IMR-90 (cell line): ENCODE measurements at regions not wholly inside any gene's neighbourhood (a gene's known extent, or its start where the extent isn't known, plus 50 kb on each side); places are given as distances from the start of the nearest gene placed in this dataset.

Source experiments
- ATAC-seq: fragments of 200-7000 bp; cut with Tn5 transposase; 2 replicates; pipeline ENCODE4 v1.9.1; 2020; ENCODE audit warnings: low read depth, mild to moderate bottlenecking, moderate library complexity
- BruUV-seq: library from RNA; stranded (reverse); fragments of 400-500 nt; replicated peaks from 2 replicates; lab custom pipeline; 2021; lab: Mats Ljungman, UMichigan
- CTCF ChIA-PET: fragments of 300-600 bp; formaldehyde crosslinking; extraction: SDS; loops from one replicate; lab custom pipeline; 2021; ENCODE audit warnings: antibody characterized with exemption; lab: Yijun Ruan, JAX
- POLR2A ChIA-PET: fragments of 300-600 bp; sonication (Branson Sonifier 250); formaldehyde crosslinking; loops from one replicate; lab custom pipeline; 2022; ENCODE audit warnings: antibody characterized with exemption; ENCODE audit not compliant: unreplicated experiment; lab: Charles Lee
- DNase-seq: peaks from one replicate; pipeline ENCODE4 v3.0.0; 2013
- H2AFZ ChIP-seq: replicated peaks from 2 replicates; pipeline ENCODE3; 2013; ENCODE audit warnings: low read length, mild to moderate bottlenecking; ENCODE audit not compliant: poor library complexity
- H2AK5ac ChIP-seq: 2 replicates; pipeline ENCODE4 v1.6.1; 2013; ENCODE audit warnings: low read depth, low read length, inconsistent platforms
- H2AK9ac ChIP-seq: replicated peaks from 2 replicates; pipeline ENCODE3; 2013; ENCODE audit warnings: mild to moderate bottlenecking, low read depth, low read length, moderate library complexity; ENCODE audit not compliant: poor library complexity
- H2BK120ac ChIP-seq: 2 replicates; pipeline ENCODE4 v1.6.1; 2013; ENCODE audit warnings: low read depth, low read length, inconsistent platforms
- H2BK15ac ChIP-seq: 3 replicates; pipeline ENCODE4 v1.6.1; 2013; ENCODE audit warnings: low read depth, low read length, inconsistent platforms
- H2BK20ac ChIP-seq: 2 replicates; pipeline ENCODE4 v1.6.1; 2013; ENCODE audit warnings: low read depth, mild to moderate bottlenecking, inconsistent platforms, low read length, moderate library complexity
- H2BK5ac ChIP-seq: 2 replicates; pipeline ENCODE4 v1.6.1; 2013; ENCODE audit warnings: mild to moderate bottlenecking, low read depth, low read length, inconsistent platforms; ENCODE audit not compliant: poor library complexity, severe bottlenecking
- H3K14ac ChIP-seq: replicated peaks from 2 replicates; pipeline ENCODE4 v1.6.1; 2013; ENCODE audit warnings: low read depth, low read length, inconsistent platforms
- H3K18ac ChIP-seq: 2 replicates; pipeline ENCODE4 v1.6.1; 2013; ENCODE audit warnings: low read depth, low read length, control low read depth
- H3K23ac ChIP-seq: 2 replicates; pipeline ENCODE4 v1.6.1; 2013; ENCODE audit warnings: low read depth, low read length, inconsistent platforms
- H3K27ac ChIP-seq: 2 replicates; pipeline ENCODE4 v1.5.1; 2013; ENCODE audit warnings: mild to moderate bottlenecking, control low read depth, low read length; ENCODE audit not compliant: insufficient read depth
- H3K27me3 ChIP-seq: 2 replicates; pipeline ENCODE4 v1.6.1; 2013; ENCODE audit warnings: low read length; ENCODE audit not compliant: control insufficient read depth, insufficient read depth
- H3K36me3 ChIP-seq: 2 replicates; pipeline ENCODE4 v1.6.1; 2013; ENCODE audit warnings: low read length, mixed read lengths; ENCODE audit not compliant: control insufficient read depth, insufficient read depth
- H3K4ac ChIP-seq: 2 replicates; pipeline ENCODE4 v1.6.1; 2013; ENCODE audit warnings: low read depth, low read length, inconsistent platforms
- H3K4me1 ChIP-seq: 2 replicates; pipeline ENCODE4 v1.6.1; 2013; ENCODE audit warnings: low read length, mixed read lengths; ENCODE audit not compliant: control insufficient read depth, insufficient read depth
- H3K4me2 ChIP-seq: 2 replicates; pipeline ENCODE4 v1.6.1; 2013; ENCODE audit warnings: low read depth, mild to moderate bottlenecking, control low read depth, low read length, moderate library complexity
- H3K4me3 ChIP-seq: 2 replicates; pipeline ENCODE4 v1.5.1; 2013; ENCODE audit warnings: low read depth, mild to moderate bottlenecking, control low read depth, low read length, moderate library complexity; ENCODE audit not compliant: insufficient read depth
- H3K56ac ChIP-seq: 2 replicates; pipeline ENCODE4 v1.6.1; 2013; ENCODE audit warnings: low read length, inconsistent platforms; ENCODE audit not compliant: insufficient read depth; ENCODE audit errors: extremely low read depth
- H3K79me1 ChIP-seq, 2 experiments: 2 replicates each; pipeline ENCODE4 v1.6.1; 2013; ENCODE audit warnings: low read length in 2 of 2, inconsistent platforms in 1 of 2, low read depth in 1 of 2
- H3K9ac ChIP-seq: 2 replicates; pipeline ENCODE4 v1.6.1; 2013; ENCODE audit warnings: low read depth, low read length, control low read depth
- H3K9me1 ChIP-seq: 2 replicates; pipeline ENCODE4 v1.6.1; 2013; ENCODE audit warnings: low read length, inconsistent platforms; ENCODE audit not compliant: insufficient read depth
- H3K9me3 ChIP-seq: 2 replicates; pipeline ENCODE4 v1.6.1; 2013; ENCODE audit warnings: low read length; ENCODE audit not compliant: control insufficient read depth, insufficient read depth
- H4K20me1 ChIP-seq: 2 replicates; pipeline ENCODE4 v1.6.1; 2013; ENCODE audit warnings: low read length, inconsistent platforms; ENCODE audit not compliant: insufficient read depth
- H4K5ac ChIP-seq: 2 replicates; pipeline ENCODE4 v1.6.1; 2013; ENCODE audit warnings: mild to moderate bottlenecking, low read depth, low read length, control low read depth
- H4K8ac ChIP-seq, 2 experiments: 2 replicates each; pipeline ENCODE4 v1.6.1; 2013; ENCODE audit warnings: low read depth in 2 of 2, low read length in 2 of 2, control low read depth in 1 of 2, inconsistent platforms in 1 of 2
- H4K91ac ChIP-seq: 2 replicates; pipeline ENCODE4 v1.6.1; 2013; ENCODE audit warnings: low read depth, low read length, inconsistent platforms; ENCODE audit not compliant: insufficient read depth
- BHLHE40 ChIP-seq: fragments of 150-350 bp; IDR thresholded peaks from 2 replicates; pipeline ENCODE4 v1.6.1; 2016; ENCODE audit warnings: mild to moderate bottlenecking, low read depth, low read length
- CEBPB ChIP-seq: IDR thresholded peaks from 2 replicates; pipeline ENCODE4 v1.6.1; 2012; ENCODE audit warnings: low read depth, low read length, improper control_type of control experiment
- CTCF ChIP-seq: conservative IDR thresholded peaks from 2 replicates; pipeline ENCODE4 v1.5.1; 2012; ENCODE audit warnings: mild to moderate bottlenecking, low read depth, low read length, improper control_type of control experiment
- FOS ChIP-seq: fragments of 150-350 bp; IDR thresholded peaks from 2 replicates; pipeline ENCODE4 v1.6.1; 2016; ENCODE audit warnings: low read depth, low read length
- NFE2L2 ChIP-seq: fragments of 150-350 bp; IDR thresholded peaks from 2 replicates; pipeline ENCODE4 v1.6.1; 2016; ENCODE audit warnings: low read depth, mild to moderate bottlenecking, low read length
- RCOR1 ChIP-seq: IDR thresholded peaks from 2 replicates; pipeline ENCODE4 v1.6.1; 2012; ENCODE audit warnings: mild to moderate bottlenecking, low read length, improper control_type of control experiment; ENCODE audit not compliant: insufficient replicate concordance
- RFX5 ChIP-seq: IDR thresholded peaks from 2 replicates; pipeline ENCODE4 v1.8.0; 2012; ENCODE audit warnings: low read depth, mild to moderate bottlenecking, low read length, moderate library complexity
- SMC3 ChIP-seq: fragments of 150-350 bp; IDR thresholded peaks from 2 replicates; pipeline ENCODE4 v1.6.1; 2016; ENCODE audit warnings: low read depth, mild to moderate bottlenecking, antibody characterized with exemption, low read length, moderate library complexity
- WGBS, 2 experiments: methylation state at CpG; one replicate each; pipeline versions ENCODE4 v1.1.5 to v1.1.7; 2013; ENCODE audit warnings: missing lambda C conversion rate in 2 of 2; ENCODE audit not compliant: insufficient read length in 1 of 2; ENCODE audit errors: extremely low coverage in 2 of 2; 5-methylcytosine and 5-hydroxymethylcytosine counted together
- dilution Hi-C: fragments of 300-500 bp; cut with HindIII; formaldehyde crosslinking; loops from one replicate; pipeline ENCODE4 v1.14.3; 2018; ENCODE audit warnings: low sequenced_read_pairs; ENCODE audit not compliant: unreplicated experiment
- in situ Hi-C: fragments of 300-500 bp; cut with MboI; formaldehyde crosslinking; loops from 3 replicates; pipeline ENCODE4 v1.14.3; 2019; ENCODE audit warnings: low sequenced_read_pairs, inconsistent platforms, mixed read lengths
- intact Hi-C: fragments of 100-400 bp; cut with micrococcal nuclease; formaldehyde crosslinking; loops from 2 replicates; pipeline ENCODE4 v1.10.0; 2022

- Histone ChIP-seq H3K4me2 (no peak overlapping the region), H3K9me1 (no peaks in the 10 kb centered on the region), H3K4me1 (peaks cover 6% of the 10 kb centered on the region), H4K91ac (no peak overlapping the region), H3K4me3 (no peak overlapping the region), H4K20me1 (no peaks in the 10 kb centered on the region), H2BK20ac (no peak overlapping the region), H3K27ac (no peak overlapping the region), H3K56ac (no peak overlapping the region), H2BK5ac (no peak overlapping the region), H3K27me3 (no peaks in the 10 kb centered on the region), H3K79me1 (no peaks in the 10 kb centered on the region), H3K23ac (no peak overlapping the region), H2AFZ (no peak overlapping the region), H3K14ac (no peak overlapping the region), H2BK15ac (no peak overlapping the region), H4K8ac (no peak overlapping the region), H3K4ac (no peak overlapping the region), H2AK9ac (no peak overlapping the region), H4K5ac (no peak overlapping the region), H2AK5ac (no peak overlapping the region), H3K9ac (no peak overlapping the region), H3K36me3 (no peaks in the 10 kb centered on the region), H3K9me3 (no peaks in the 10 kb centered on the region), H2BK120ac (no peak overlapping the region), H3K18ac (no peak overlapping the region)
- in situ Hi-C loops (no loop called here), intact Hi-C loops (no loop called here), dilution Hi-C loops (no loop called here)
- POLR2A ChIA-PET, result no interaction called here
- WGBS, 2 experiments, result 25% methylated on average over 2 of the region's 3 CpGs; no CpG with 5 or more reads in 1 of the 2 experiments
- DNase-seq, result peak; percentile 38
- no peak for ATAC-seq
- CTCF ChIA-PET, result no interaction called here
- TF ChIP-seq NFE2L2, result no peak
- no peak for TF ChIP-seq SMC3
- TF ChIP-seq FOS, result no peak
- TF ChIP-seq CTCF, result no peak
- TF ChIP-seq CEBPB, result peak; percentile 79
- TF ChIP-seq RCOR1, result no peak
- no peak for TF ChIP-seq BHLHE40
- no peak for TF ChIP-seq RFX5
- BruUV-seq, result no TSS peak
These were observed 70.5 kb upstream of the GADD45A start for GRCh38 chr1:67614511-67614934.
